Astrocyte of the cerebellum (primary cell): ENCODE measurements at regions not wholly inside any gene's neighbourhood (a gene's known extent, or its start where the extent isn't known, plus 50 kb on each side); places are given as distances from the start of the nearest gene placed in this dataset.

Source experiments
- DNase-seq: peaks from one replicate; pipeline ENCODE4 v3.0.0-alpha.2; 2011; ENCODE audit warnings: low read depth
- H3K4me3 ChIP-seq: 2 replicates; pipeline ENCODE4 v1.5.1; 2011; ENCODE audit warnings: mild to moderate bottlenecking, low read depth, low read length, moderate library complexity
- in situ Hi-C: cut with HindIII; loops from 2 replicates; pipeline ENCODE4 v1.10.0; 2017; ENCODE audit warnings: low sequenced_read_pairs
- TF ChIP-seq, protein P1 (sequence below): IDR thresholded peaks from 2 replicates; pipeline ENCODE4 v1.5.1; 2012; ENCODE audit warnings: low read length, low read depth, moderate library complexity, mild to moderate bottlenecking; ENCODE audit errors: missing control alignments

- TF ChIP-seq, protein P1, sequence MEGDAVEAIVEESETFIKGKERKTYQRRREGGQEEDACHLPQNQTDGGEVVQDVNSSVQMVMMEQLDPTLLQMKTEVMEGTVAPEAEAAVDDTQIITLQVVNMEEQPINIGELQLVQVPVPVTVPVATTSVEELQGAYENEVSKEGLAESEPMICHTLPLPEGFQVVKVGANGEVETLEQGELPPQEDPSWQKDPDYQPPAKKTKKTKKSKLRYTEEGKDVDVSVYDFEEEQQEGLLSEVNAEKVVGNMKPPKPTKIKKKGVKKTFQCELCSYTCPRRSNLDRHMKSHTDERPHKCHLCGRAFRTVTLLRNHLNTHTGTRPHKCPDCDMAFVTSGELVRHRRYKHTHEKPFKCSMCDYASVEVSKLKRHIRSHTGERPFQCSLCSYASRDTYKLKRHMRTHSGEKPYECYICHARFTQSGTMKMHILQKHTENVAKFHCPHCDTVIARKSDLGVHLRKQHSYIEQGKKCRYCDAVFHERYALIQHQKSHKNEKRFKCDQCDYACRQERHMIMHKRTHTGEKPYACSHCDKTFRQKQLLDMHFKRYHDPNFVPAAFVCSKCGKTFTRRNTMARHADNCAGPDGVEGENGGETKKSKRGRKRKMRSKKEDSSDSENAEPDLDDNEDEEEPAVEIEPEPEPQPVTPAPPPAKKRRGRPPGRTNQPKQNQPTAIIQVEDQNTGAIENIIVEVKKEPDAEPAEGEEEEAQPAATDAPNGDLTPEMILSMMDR, result peak; percentile 100
- no peak overlapping the region for H3K4me3 ChIP-seq
- DNase-seq, result peak; percentile 66
- in situ Hi-C loops, result loop anchor here (10.0 kb wide), 1 partner anchor 172 kb away; no protein-coding TSS in a partner anchor
These were observed 64.4 kb upstream of the TM9SF2 start for GRCh38 chr13:99436686-99437416.

DNA sequence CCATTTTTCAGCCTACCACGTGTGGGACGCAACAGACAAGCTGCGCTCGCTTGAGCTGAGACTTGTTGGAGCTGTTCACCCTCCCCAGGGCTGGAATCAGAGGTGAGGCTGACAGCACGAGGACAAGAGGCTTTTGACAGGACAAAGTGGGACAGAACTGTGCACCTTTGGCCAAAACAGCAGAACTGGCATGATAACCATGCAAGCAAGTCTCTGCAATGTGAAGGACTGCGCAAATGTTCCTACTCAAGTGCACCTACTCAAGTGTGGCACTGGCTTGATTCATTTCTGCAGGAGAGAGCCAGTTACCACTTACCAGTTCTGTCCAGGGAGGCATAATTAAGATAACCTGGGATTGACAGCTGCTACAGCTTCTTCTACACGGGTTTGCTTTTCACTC, 62.2 kb upstream of the TM9SF2 start:
- TF ChIP-seq, protein P1, result no peak
- DNase-seq, result no peak
- in situ Hi-C loops, result loop anchor here (10.0 kb wide), 1 partner anchor 174 kb away; no protein-coding TSS in a partner anchor
- H3K4me3 ChIP-seq, result no peak overlapping the region

DNA sequence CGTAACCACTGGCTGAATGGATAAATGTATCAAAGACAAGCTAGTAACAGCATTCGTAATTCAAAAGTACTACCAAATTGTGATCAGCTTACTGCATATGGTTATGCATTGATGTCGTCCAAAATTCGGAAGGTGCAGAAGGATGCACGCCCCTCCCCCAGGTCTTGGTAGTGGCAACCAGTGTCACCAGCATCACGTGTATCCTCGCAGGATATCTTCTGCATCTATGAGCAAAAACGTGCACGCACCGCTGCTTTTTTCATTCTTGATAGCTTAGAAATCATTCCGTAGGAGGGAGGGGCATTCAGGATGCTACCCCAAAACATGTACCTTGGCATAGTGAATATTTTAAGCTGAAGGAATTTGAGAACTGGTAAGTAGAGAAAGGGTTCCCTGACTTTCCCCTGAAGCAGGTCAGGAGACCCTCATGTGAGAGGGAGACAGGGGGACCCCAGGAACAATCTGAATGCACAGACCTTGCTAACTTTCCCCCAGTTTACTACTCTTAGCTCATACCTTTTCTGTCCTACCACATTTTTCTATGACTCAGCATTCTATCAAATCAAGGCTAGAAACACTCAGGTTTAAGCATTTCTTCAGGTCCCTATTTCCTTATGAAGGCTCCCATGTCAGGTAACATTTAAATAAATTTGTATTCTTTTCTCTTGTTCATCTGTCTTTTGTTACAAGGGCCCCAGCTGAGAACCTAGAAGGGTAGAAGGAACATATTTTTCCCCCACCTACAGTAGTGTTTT, 61.2 kb upstream of the TM9SF2 start:
- in situ Hi-C loops, result loop anchor here (10.0 kb wide), 1 partner anchor 175 kb away; no protein-coding TSS in a partner anchor

GRCh38 chr13:99442273-99442895, 58.9 kb upstream of the TM9SF2 start:
- in situ Hi-C loops, result no loop called here
- DNase-seq, result peak; percentile 38
- H3K4me3 ChIP-seq, result no peak overlapping the region
- TF ChIP-seq, protein P1, result peak; percentile 91

More for the DNA sequence above, 61.2 kb upstream of the TM9SF2 start:
- H3K4me3 ChIP-seq, result no peak overlapping the region
- TF ChIP-seq, protein P1, result no peak
- no peak for DNase-seq

DNA sequence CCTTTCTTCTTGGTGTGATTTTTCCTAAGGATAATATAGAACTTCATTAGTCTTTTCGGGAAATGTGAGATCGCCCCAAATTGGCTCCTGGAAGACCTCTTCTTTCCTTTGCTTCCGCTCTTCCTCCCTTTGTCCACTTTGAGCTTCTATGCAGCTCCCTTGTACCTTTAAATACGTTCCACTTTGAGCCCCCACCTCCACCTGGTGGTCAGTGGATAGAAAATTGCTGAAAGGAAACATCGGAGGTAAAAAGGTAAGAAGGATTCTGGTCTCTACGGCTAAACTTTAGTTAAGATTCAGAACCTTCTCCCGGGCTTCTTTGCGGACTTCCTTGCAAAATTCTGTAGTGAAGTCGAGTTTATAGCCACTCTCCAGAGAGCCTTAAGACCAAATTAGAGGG, 55.0 kb upstream of the TM9SF2 start:
- no peak for DNase-seq
- H3K4me3 ChIP-seq, result no peak overlapping the region
- TF ChIP-seq, protein P1, result peak; percentile 17
- in situ Hi-C loops, result no loop called here

DNA sequence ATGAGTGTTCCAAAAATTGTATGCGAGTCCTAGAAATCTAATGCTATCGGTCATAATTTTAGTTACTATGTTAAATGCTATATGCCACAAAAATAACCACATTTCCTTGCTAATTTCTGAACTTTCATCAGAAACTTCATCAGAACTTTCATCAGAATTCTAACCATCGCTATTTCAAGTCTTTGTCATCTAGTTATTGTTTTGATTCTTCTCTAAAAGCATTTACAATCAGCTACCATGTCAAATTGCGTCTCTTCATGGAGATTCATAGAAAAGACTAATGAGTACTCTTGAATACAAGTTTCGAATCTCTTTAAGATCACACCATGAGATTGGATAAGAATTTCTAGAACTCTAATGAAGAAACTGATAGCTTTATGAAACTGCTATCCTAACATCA, 52.7 kb upstream of the TM9SF2 start:
- H3K4me3 ChIP-seq, result no peak overlapping the region
- in situ Hi-C loops, result no loop called here
- no peak for DNase-seq
- TF ChIP-seq, protein P1, result no peak
